Hematopoietic multipotent progenitor cell treated with erythropoietin and hydrocortisone succinate and interleukin-3 and kit ligand, for 17 days (in vitro differentiated cells): ENCODE measurements at regions not wholly inside any gene's neighbourhood (a gene's known extent, or its start where the extent isn't known, plus 50 kb on each side); places are given as distances from the start of the nearest gene placed in this dataset.

ENCODE experiments used
- DNase-seq: peaks from one replicate; pipeline ENCODE4 v3.0.0-alpha.2; 2015; ENCODE audit warnings: low spot score

- no peak for DNase-seq
Observed at GRCh38 chr13:50713523-50714248, 129.8 kb downstream of the DLEU7 start.

- DNase-seq, result no peak
Observed at GRCh38 chr13:50714891-50715290, 128.6 kb downstream of the DLEU7 start.

GRCh38 chr13:50715402-50716146, 127.9 kb downstream of the DLEU7 start:
- no peak for DNase-seq

GRCh38 chr13:50720861-50721671, 122.4 kb downstream of the DLEU7 start:
- no peak for DNase-seq

GRCh38 chr13:50721672-50721992, 121.9 kb downstream of the DLEU7 start:
- DNase-seq, result no peak

- no peak for DNase-seq
Observed at GRCh38 chr13:50722440-50723125, 120.9 kb downstream of the DLEU7 start.

GRCh38 chr13:50724438-50724837, 119.1 kb downstream of the DLEU7 start:
- DNase-seq, result no peak

GRCh38 chr13:50724913-50725312, 118.6 kb downstream of the DLEU7 start:
- no peak for DNase-seq

GRCh38 chr13:50726164-50726563, 117.3 kb downstream of the DLEU7 start:
- no peak for DNase-seq

GRCh38 chr13:50729177-50729576, 114.3 kb downstream of the DLEU7 start:
- DNase-seq, result no peak

- DNase-seq, result no peak
Observed at GRCh38 chr13:50730496-50731351, 112.8 kb downstream of the DLEU7 start.

- no peak for DNase-seq
Observed at GRCh38 chr13:50731400-50731799, 112.1 kb downstream of the DLEU7 start.

GRCh38 chr13:50732712-50733111, 110.8 kb downstream of the DLEU7 start:
- no peak for DNase-seq

- no peak for DNase-seq
Observed at GRCh38 chr13:50733392-50733791, 110.1 kb downstream of the DLEU7 start.

- DNase-seq, result no peak
Observed at GRCh38 chr13:50735071-50735470, 108.4 kb downstream of the DLEU7 start.

GRCh38 chr13:50740052-50740741, 103.3 kb downstream of the DLEU7 start:
- no peak for DNase-seq

GRCh38 chr13:50742353-50742752, 101.1 kb downstream of the DLEU7 start:
- no peak for DNase-seq

GRCh38 chr13:50742968-50743367, 100.5 kb downstream of the DLEU7 start:
- DNase-seq, result no peak

- DNase-seq, result no peak
Observed at GRCh38 chr13:50744116-50744660, 99.3 kb downstream of the DLEU7 start.

GRCh38 chr13:50745542-50746115, 97.9 kb downstream of the DLEU7 start:
- no peak for DNase-seq
